Neuronal stem cell (in vitro differentiated cells): ENCODE measurements at regions not wholly inside any gene's neighbourhood (a gene's known extent, or its start where the extent isn't known, plus 50 kb on each side); places are given as distances from the start of the nearest gene placed in this dataset.
"Not testable (repeated sequence)": the region's sequence is repeated elsewhere in the genome, so short reads cannot be mapped to it uniquely, and the experiment has no call there.

Experiments
- DNase-seq: peaks from one replicate; pipeline ENCODE4 v3.0.0-alpha.2; 2013; ENCODE audit warnings: low spot score
- H2AFZ ChIP-seq: one replicate; pipeline ENCODE4 v1.6.1; 2013; ENCODE audit warnings: mild to moderate bottlenecking, low read length, inconsistent platforms
- H2AK5ac ChIP-seq: 2 replicates; pipeline ENCODE4 v1.6.1; 2013; ENCODE audit warnings: low read depth, mild to moderate bottlenecking, inconsistent platforms, low read length, moderate library complexity, mixed read lengths
- H2BK120ac ChIP-seq: 2 replicates; pipeline ENCODE4 v1.6.1; 2013; ENCODE audit warnings: low read depth, mild to moderate bottlenecking, inconsistent platforms, low read length, moderate library complexity, mixed read lengths
- H2BK12ac ChIP-seq: one replicate; pipeline ENCODE4 v1.6.1; 2013; ENCODE audit warnings: low read length, inconsistent platforms
- H2BK15ac ChIP-seq: 2 replicates; pipeline ENCODE4 v1.6.1; 2013; ENCODE audit warnings: mild to moderate bottlenecking, low read length, inconsistent platforms, mixed read lengths
- H2BK5ac ChIP-seq: one replicate; pipeline ENCODE4 v1.6.1; 2013; ENCODE audit warnings: inconsistent platforms, mild to moderate bottlenecking, low read length, moderate library complexity
- H3K14ac ChIP-seq: one replicate; pipeline ENCODE4 v1.6.1; 2013; ENCODE audit warnings: low read length, inconsistent platforms
- H3K18ac ChIP-seq: 2 replicates; pipeline ENCODE4 v1.6.1; 2013; ENCODE audit warnings: low read length, inconsistent platforms
- H3K23ac ChIP-seq: 2 replicates; pipeline ENCODE4 v1.6.1; 2013; ENCODE audit warnings: low read depth, mild to moderate bottlenecking, mixed read lengths, low read length, inconsistent platforms; ENCODE audit not compliant: poor library complexity
- H3K27ac ChIP-seq: replicated peaks from 3 replicates; pipeline ENCODE4 v1.5.1; 2013; ENCODE audit warnings: low read length, inconsistent platforms
- H3K27me3 ChIP-seq, 3 experiments: 2 replicates each; pipeline ENCODE4 v1.6.1; 2013; ENCODE audit warnings: low read length in 3 of 3, mild to moderate bottlenecking in 2 of 3, inconsistent platforms in 1 of 3, low read depth in 1 of 3, mixed read lengths in 1 of 3, moderate library complexity in 1 of 3; ENCODE audit not compliant: control insufficient read depth in 3 of 3, insufficient read depth in 3 of 3
- H3K36me3 ChIP-seq, 2 donors: replicated peaks in 1 of 2; 2 replicates each; pipeline ENCODE4 v1.6.1; 2013; ENCODE audit warnings: low read length in 2 of 2; ENCODE audit not compliant: control insufficient read depth in 2 of 2, insufficient read depth in 2 of 2
- H3K4ac ChIP-seq: 2 replicates; pipeline ENCODE4 v1.6.1; 2013; ENCODE audit warnings: inconsistent platforms, mild to moderate bottlenecking, low read length, moderate library complexity
- H3K4me1 ChIP-seq, 2 donors: 1 replicate in 1 of 2; 2 replicates in 1 of 2; pipeline ENCODE4 v1.6.1; 2013; ENCODE audit warnings: low read length in 2 of 2, low read depth in 1 of 2; ENCODE audit not compliant: control insufficient read depth in 2 of 2, insufficient read depth in 1 of 2
- H3K4me2 ChIP-seq: one replicate; pipeline ENCODE4 v1.6.1; 2013; ENCODE audit warnings: mild to moderate bottlenecking, low read length, inconsistent platforms; ENCODE audit not compliant: insufficient read depth, poor library complexity, severe bottlenecking
- H3K4me3 ChIP-seq, 2 donors: 2 replicates each; pipeline ENCODE4 v1.5.1; 2013; ENCODE audit warnings: low read length in 2 of 2, mild to moderate bottlenecking in 2 of 2, inconsistent platforms in 1 of 2, moderate library complexity in 1 of 2
- H3K79me1 ChIP-seq: one replicate; pipeline ENCODE4 v1.6.1; 2013; ENCODE audit warnings: low read depth, mild to moderate bottlenecking, inconsistent platforms, low read length, moderate library complexity
- H3K9ac ChIP-seq: one replicate; pipeline ENCODE4 v1.6.1; 2013; ENCODE audit warnings: mild to moderate bottlenecking, low read depth, low read length, inconsistent platforms; ENCODE audit not compliant: poor library complexity
- H3K9me3 ChIP-seq, 2 donors: replicated peaks in 1 of 2; 2 replicates each; pipeline versions ENCODE3 to v1.6.1; 2013; ENCODE audit warnings: low read length in 2 of 2, mild to moderate bottlenecking in 2 of 2, inconsistent platforms in 1 of 2, low read depth in 1 of 2, mixed read lengths in 1 of 2, moderate library complexity in 1 of 2; ENCODE audit not compliant: control insufficient read depth in 2 of 2, insufficient read depth in 1 of 2
- H4K8ac ChIP-seq: one replicate; pipeline ENCODE4 v1.6.1; 2013; ENCODE audit warnings: low read depth, mild to moderate bottlenecking, inconsistent platforms, low read length, moderate library complexity
- H4K91ac ChIP-seq: one replicate; pipeline ENCODE4 v1.6.1; 2013; ENCODE audit warnings: low read length, low read depth, mild to moderate bottlenecking, inconsistent platforms; ENCODE audit not compliant: poor library complexity
- WGBS, 2 donors: extraction: QIAGEN DNeasy Blood & Tissue Kit; methylation state at CpG; one replicate each; pipeline ENCODE4 v1.1.7; 2013; ENCODE audit warnings: missing lambda C conversion rate in 2 of 2, mixed read lengths in 1 of 2; ENCODE audit not compliant: insufficient read length in 2 of 2, insufficient replicate concordance in 1 of 2; ENCODE audit errors: extremely low coverage in 2 of 2; 5-methylcytosine and 5-hydroxymethylcytosine counted together

DNA sequence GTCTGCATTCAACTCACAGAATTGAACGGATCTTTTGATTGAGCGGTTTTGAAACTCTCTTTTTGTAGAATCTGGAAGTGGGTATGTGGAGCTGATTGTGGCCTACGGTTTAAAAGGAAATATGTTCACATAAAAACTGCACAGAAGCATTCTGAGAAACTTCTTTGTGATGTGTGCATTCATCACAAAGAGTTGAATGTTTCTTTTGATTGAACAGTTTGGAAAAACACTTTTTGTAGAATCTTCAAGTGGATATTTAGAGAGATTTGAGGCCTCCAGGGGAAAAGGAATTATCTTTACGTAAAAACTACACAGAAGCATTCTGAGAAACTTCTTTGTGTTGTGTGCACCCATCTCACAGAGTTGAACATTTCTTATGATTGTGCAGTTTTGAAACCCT, 3125.5 kb upstream of the OR11H1 start:
- not testable (repeated sequence) for H4K8ac ChIP-seq, H3K4me3 ChIP-seq, H2AFZ ChIP-seq, H3K23ac ChIP-seq, H3K9me3 ChIP-seq, H3K36me3 ChIP-seq, H2BK120ac ChIP-seq, H3K4ac ChIP-seq, H3K27ac ChIP-seq, H3K4me2 ChIP-seq, H2AK5ac ChIP-seq, H3K4me1 ChIP-seq, H3K79me1 ChIP-seq, H3K18ac ChIP-seq, H3K9ac ChIP-seq, DNase-seq, H3K27me3 ChIP-seq, H2BK15ac ChIP-seq, H2BK12ac ChIP-seq, H2BK5ac ChIP-seq, H4K91ac ChIP-seq, H3K14ac ChIP-seq
- no CpG with 5 or more reads among the region's 4 CpGs for WGBS, 2 donors

DNA sequence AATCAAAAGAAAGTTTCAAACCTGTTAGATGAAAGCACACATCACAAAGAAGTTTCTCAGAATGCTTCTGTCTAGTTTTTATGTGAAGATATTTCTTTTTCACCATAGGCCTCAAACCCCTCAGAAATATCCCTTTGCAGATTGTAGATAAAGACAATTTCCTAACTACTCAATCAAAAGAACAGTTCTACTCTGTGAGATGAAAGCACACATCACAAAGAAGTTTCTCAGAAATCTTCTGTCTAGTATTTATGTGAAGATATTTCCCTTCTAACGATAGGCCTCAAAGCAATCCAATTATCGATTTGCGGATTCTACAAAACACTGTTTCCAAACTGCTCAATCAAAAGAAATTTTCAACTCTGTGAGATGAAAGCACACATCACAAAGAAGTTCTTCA, 3092.1 kb upstream of the OR11H1 start:
- not testable (repeated sequence) for H3K4me2 ChIP-seq, H3K4me1 ChIP-seq, H3K4me3 ChIP-seq, H3K36me3 ChIP-seq, H2AFZ ChIP-seq, H3K27me3 ChIP-seq, H2BK12ac ChIP-seq, H4K8ac ChIP-seq, H2AK5ac ChIP-seq, H3K79me1 ChIP-seq, H3K9ac ChIP-seq, H3K23ac ChIP-seq, DNase-seq, H3K27ac ChIP-seq, H2BK5ac ChIP-seq, H2BK15ac ChIP-seq, H3K18ac ChIP-seq, H3K9me3 ChIP-seq, H4K91ac ChIP-seq, H3K14ac ChIP-seq, H3K4ac ChIP-seq, H2BK120ac ChIP-seq
- WGBS, 2 donors: no CpG with 5 or more reads among the region's 3 CpGs
